NB4 (cell line): ENCODE measurements at regions not wholly inside any gene's neighbourhood (a gene's known extent, or its start where the extent isn't known, plus 50 kb on each side); places are given as distances from the start of the nearest gene placed in this dataset.

Experiments
- DNase-seq: peaks from one replicate; pipeline ENCODE4 v3.0.0; 2010; ENCODE audit warnings: low read depth
- H3K4me3 ChIP-seq: one replicate; pipeline ENCODE4 v1.5.1; 2011; ENCODE audit warnings: mild to moderate bottlenecking, low read depth, low read length, moderate library complexity
- CTCF ChIP-seq: IDR thresholded peaks from one replicate; pipeline ENCODE4 v1.5.1; 2012; ENCODE audit warnings: low read depth, low read length
- MAX ChIP-seq: IDR thresholded peaks from 2 replicates; pipeline ENCODE4 v1.6.1; 2011; ENCODE audit warnings: low read depth, low read length
- MYC ChIP-seq: IDR thresholded peaks from 2 replicates; pipeline ENCODE4 v1.6.1; 2011; ENCODE audit warnings: low read depth, low read length
- POLR2A ChIP-seq: IDR thresholded peaks from 2 replicates; pipeline ENCODE4 v1.6.1; 2011; ENCODE audit warnings: mild to moderate bottlenecking; ENCODE audit not compliant: insufficient read length; ENCODE audit errors: extremely low read depth

DNA sequence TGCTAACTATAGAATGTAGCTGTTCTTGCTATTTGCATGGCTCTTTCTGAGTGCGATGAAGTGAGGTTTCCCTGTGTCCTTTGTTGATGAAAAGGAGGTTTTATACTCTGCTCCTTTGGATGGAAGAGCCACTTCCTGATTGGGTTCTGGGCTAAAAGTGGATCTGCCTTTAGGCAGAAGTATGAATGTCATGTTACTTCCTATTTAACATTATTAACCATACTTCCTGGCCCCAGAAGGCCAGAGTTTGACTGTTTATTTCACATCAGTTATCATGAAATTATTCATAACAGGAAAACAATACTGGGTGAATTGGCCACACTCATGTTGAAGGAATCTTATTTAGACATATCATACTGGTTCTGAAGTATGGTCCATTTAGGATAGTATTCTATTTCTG, 386.2 kb downstream of the PCDH7 start:
- no peak for DNase-seq
- no peak for TF ChIP-seq MYC
- no peak for TF ChIP-seq POLR2A
- no peak overlapping the region for H3K4me3 ChIP-seq

- no peak for TF ChIP-seq MAX
- no peak for DNase-seq
- no peak overlapping the region for H3K4me3 ChIP-seq
These were observed 387.2 kb downstream of the PCDH7 start for GRCh38 chr4:31107362-31107761.

DNA sequence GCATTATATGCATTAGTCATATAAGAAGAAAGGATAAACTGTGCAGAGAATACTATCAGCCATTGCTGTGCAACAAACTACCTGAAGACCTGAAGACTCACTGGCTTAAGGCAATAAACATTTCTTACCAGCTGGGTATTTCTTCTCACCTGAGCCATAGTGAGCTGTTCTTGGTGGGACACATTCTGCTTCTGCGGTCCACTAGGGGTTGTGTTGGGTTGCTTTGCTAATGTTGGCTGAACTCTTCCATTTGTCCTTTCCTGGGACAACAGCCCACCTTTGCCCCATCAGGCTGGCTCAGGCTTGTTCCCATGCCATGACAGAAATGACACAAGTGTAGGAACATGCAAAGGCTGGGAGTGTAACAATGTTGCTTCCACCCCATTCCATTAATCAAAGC, 388.6 kb downstream of the PCDH7 start:
- H3K4me3 ChIP-seq = no peak overlapping the region
- TF ChIP-seq POLR2A (no peak), MAX (no peak), CTCF (no peak), MYC (no peak)
- DNase-seq = no peak

DNA sequence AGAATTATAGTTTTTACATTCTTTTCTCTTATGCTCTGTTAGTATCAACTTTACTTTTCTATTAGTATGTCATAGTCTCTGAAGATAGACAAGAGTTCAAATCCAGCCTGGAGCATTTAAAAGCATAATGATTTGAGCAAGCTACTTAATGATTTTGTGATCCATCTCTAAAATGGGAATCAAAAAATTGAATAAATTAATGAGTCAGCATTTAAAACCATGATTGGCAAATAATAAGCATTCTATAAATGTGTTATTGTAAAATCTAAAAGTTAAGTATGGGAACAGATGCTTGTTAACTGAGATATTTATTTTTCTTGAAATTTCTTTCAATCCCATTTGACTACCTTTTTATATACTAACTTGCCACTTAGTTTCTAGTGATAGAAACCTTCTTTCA, 391.6 kb downstream of the PCDH7 start:
- no peak for DNase-seq
- H3K4me3 ChIP-seq = no peak overlapping the region
- TF ChIP-seq MAX (no peak), POLR2A (no peak), CTCF (no peak), MYC (no peak)

GRCh38 chr4:31114816-31115215, 394.6 kb downstream of the PCDH7 start:
- TF ChIP-seq MAX (no peak), CTCF (no peak), MYC (no peak), POLR2A (no peak)
- DNase-seq = no peak
- H3K4me3 ChIP-seq = no peak overlapping the region

GRCh38 chr4:31124008-31124585, 403.9 kb downstream of the PCDH7 start:
- H3K4me3 ChIP-seq = no peak overlapping the region
- no peak for TF ChIP-seq MAX
- TF ChIP-seq CTCF = no peak
- no peak for TF ChIP-seq MYC
- no peak for TF ChIP-seq POLR2A
- no peak for DNase-seq

DNA sequence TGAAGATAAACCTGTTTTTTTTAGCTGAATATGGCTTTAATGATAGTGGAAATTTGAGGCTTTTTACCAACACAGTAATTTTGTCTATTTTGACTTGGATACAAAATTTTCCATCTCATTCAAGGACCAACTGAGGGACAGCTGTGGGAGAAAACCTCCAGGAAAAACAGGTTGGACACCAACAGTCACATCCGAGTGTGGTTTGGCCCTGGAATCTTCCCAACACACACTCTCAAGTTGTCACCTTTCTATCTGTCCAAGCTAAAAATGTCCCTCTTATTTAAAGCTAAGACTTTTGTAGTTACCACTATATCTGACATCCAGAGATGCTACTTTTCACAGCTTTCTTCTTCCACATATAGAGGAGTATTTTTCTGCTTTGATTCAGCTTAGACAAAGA, 404.9 kb downstream of the PCDH7 start:
- TF ChIP-seq MYC = no peak
- no peak for TF ChIP-seq MAX
- no peak for TF ChIP-seq POLR2A
- TF ChIP-seq CTCF = no peak
- no peak for DNase-seq
- H3K4me3 ChIP-seq = no peak overlapping the region
